Naive thymus-derived CD4-positive, alpha-beta T cell (primary cell): ENCODE measurements at regions not wholly inside any gene's neighbourhood (a gene's known extent, or its start where the extent isn't known, plus 50 kb on each side); places are given as distances from the start of the nearest gene placed in this dataset.

ENCODE experiments used
- ATAC-seq: fragments of 150-1000 bp; cut with Tn5 transposase; 2 replicates; pipeline ENCODE4 v1.10.0; 2021; ENCODE audit warnings: mild to moderate bottlenecking, moderate library complexity
- CTCF ChIA-PET: fragments of 350-600 bp; sonication (Branson Sonifier 250); formaldehyde crosslinking; loops from one replicate; lab custom pipeline; 2021; ENCODE audit warnings: antibody characterized with exemption; lab: Charles Lee
- POLR2A ChIA-PET: fragments of 350-600 bp; sonication (Branson Sonifier 250); formaldehyde crosslinking; loops from one replicate; lab custom pipeline; 2021; ENCODE audit warnings: antibody characterized with exemption, inconsistent platforms; lab: Charles Lee
- DNase-seq, 9 donors: peaks; one replicate each; pipeline versions ENCODE4 v3.0.0 to v3.0.0-alpha.2; 2020 to 2022; ENCODE audit warnings: mixed read lengths in 1 of 9
- H3K27ac ChIP-seq: one replicate; pipeline ENCODE4 v1.7.0; 2013; ENCODE audit warnings: mild to moderate bottlenecking, low read depth, low read length, moderate library complexity
- H3K27me3 ChIP-seq, 2 donors: one replicate each; pipeline ENCODE4 v1.7.0; 2013; ENCODE audit warnings: low read length in 2 of 2, mild to moderate bottlenecking in 2 of 2, moderate library complexity in 2 of 2; ENCODE audit not compliant: control insufficient read depth in 2 of 2, insufficient read depth in 2 of 2
- H3K36me3 ChIP-seq, 3 experiments: 1 replicate in 2 of 3; 2 replicates in 1 of 3; pipeline ENCODE4 v1.7.0; 2013; ENCODE audit warnings: low read length in 3 of 3, mild to moderate bottlenecking in 3 of 3, moderate library complexity in 1 of 3; ENCODE audit not compliant: insufficient read depth in 3 of 3, control insufficient read depth in 2 of 3
- H3K4me1 ChIP-seq, 2 donors: one replicate each; pipeline ENCODE4 v1.7.0; 2013; ENCODE audit warnings: low read length in 2 of 2, mild to moderate bottlenecking in 2 of 2, moderate library complexity in 1 of 2; ENCODE audit not compliant: control insufficient read depth in 2 of 2, insufficient read depth in 2 of 2
- H3K4me3 ChIP-seq: 2 replicates; pipeline ENCODE4 v1.7.0; 2013; ENCODE audit warnings: mild to moderate bottlenecking, low read length
- H3K9me3 ChIP-seq, 3 experiments: 1 replicate in 2 of 3; 2 replicates in 1 of 3; pipeline ENCODE4 v1.7.0; 2013; ENCODE audit warnings: low read length in 3 of 3; ENCODE audit not compliant: control insufficient read depth in 2 of 3
- H3K27ac Mint-ChIP-seq, 9 donors: one replicate each; pipeline ENCODE4 v1.8.0; 2020 to 2022; ENCODE audit warnings: mixed read lengths in 9 of 9, mild to moderate bottlenecking in 8 of 9, moderate library complexity in 5 of 9, inconsistent platforms in 2 of 9
- H3K27me3 Mint-ChIP-seq, 5 donors: one replicate each; pipeline ENCODE4 v1.8.0; 2021 to 2022; ENCODE audit warnings: mixed read lengths in 5 of 5, mild to moderate bottlenecking in 1 of 5
- H3K36me3 Mint-ChIP-seq, 5 donors: one replicate each; pipeline ENCODE4 v1.8.0; 2020 to 2022; ENCODE audit warnings: mixed read lengths in 5 of 5, mild to moderate bottlenecking in 3 of 5, inconsistent platforms in 1 of 5
- H3K4me1 Mint-ChIP-seq, 7 donors: one replicate each; pipeline ENCODE4 v1.8.0; 2020 to 2022; ENCODE audit warnings: mixed read lengths in 7 of 7, mild to moderate bottlenecking in 3 of 7, inconsistent platforms in 1 of 7
- H3K4me3 Mint-ChIP-seq, 10 donors: one replicate each; pipeline ENCODE4 v1.8.0; 2020 to 2022; ENCODE audit warnings: mild to moderate bottlenecking in 10 of 10, mixed read lengths in 10 of 10, moderate library complexity in 6 of 10, inconsistent platforms in 2 of 10
- H3K9me3 Mint-ChIP-seq, 11 donors: one replicate each; pipeline ENCODE4 v1.8.0; 2020 to 2022; ENCODE audit warnings: mixed read lengths in 11 of 11, mild to moderate bottlenecking in 4 of 11, inconsistent platforms in 1 of 11, moderate library complexity in 1 of 11
- intact Hi-C, 2 donors: fragments of 100-400 bp; cut with micrococcal nuclease; formaldehyde crosslinking; loops; one replicate each; pipeline ENCODE4 v1.15.1; 2023

DNA sequence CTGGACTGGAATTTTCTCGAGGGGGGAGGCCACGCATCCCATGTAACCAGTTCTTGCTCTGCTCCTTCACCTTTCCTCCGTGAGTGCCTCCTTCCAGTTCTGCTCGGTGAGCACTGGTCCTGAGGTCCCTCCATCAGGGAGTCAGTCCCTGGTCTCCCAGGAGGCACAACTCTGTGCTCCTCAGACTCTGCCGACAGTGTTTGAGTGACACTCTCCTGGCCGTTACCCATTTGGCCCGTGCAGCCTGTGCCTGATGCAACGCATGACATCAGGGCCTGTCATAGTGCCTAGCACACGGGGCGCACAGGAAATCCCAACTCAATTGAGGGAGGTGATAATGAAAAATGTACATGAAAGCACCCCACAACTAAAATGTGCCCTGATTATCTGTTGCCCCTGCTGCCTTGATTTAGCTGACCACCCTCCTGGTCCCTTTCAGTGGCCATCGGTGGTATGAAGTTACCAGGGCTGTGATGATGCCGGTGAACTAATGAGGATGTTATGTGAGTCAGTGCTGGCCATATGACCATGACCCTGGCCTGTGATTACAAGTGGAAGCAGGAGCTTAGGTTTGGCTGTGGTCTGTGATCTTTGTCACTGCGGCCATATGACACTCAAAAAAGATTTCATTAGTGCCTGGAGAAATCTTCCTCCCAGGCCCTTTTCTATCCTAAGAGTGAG, 144.6 kb downstream of the TDRD15 start:
- peaks cover 0 to 19% (median 0%) of the 10 kb centered on the region in 5 donors for H3K27me3 Mint-ChIP-seq
- ATAC-seq (no peak), DNase-seq (no peak)
- Histone ChIP-seq H3K4me3 (no peak overlapping the region), H3K36me3 (no peaks in the 10 kb centered on the region), H3K27me3 (no peaks in the 10 kb centered on the region), H3K27ac (no peak overlapping the region), H3K4me1 (no peaks in the 10 kb centered on the region), H3K9me3 (no peaks in the 10 kb centered on the region)
- peaks cover 0 to 1% (median 0%) of the 10 kb centered on the region in 7 donors for H3K4me1 Mint-ChIP-seq
- peaks cover 0 to 8% (median 0%) of the 10 kb centered on the region in 11 donors for H3K9me3 Mint-ChIP-seq
- H3K36me3 Mint-ChIP-seq = no peaks in the 10 kb centered on the region
- intact Hi-C loops = no loop called here
- no peak overlapping the region for H3K4me3 Mint-ChIP-seq
- POLR2A ChIA-PET = no interaction called here
- no peak overlapping the region for H3K27ac Mint-ChIP-seq
- CTCF ChIA-PET = no interaction called here

DNA sequence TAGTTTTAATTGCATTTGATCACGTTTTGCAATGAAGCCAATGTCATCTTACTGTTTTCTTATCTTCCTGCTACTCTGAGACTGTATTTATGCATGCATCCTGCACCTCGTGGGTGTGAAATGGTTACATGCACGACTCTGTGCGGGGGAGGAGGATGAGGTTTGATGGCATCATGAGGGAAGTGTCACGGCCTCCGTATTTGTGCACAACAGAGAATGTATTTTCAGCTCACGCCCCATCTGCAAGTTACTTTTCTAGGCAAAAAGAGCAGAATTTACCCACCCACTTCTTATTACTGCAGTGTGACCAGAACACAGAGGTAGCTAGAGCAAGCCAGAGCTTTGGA, 145.1 kb downstream of the TDRD15 start:
- intact Hi-C loops = no loop called here
- H3K4me3 Mint-ChIP-seq = no peak overlapping the region
- ATAC-seq = no peak
- POLR2A ChIA-PET = no interaction called here
- DNase-seq = no peak
- Histone ChIP-seq H3K36me3 (no peaks in the 10 kb centered on the region), H3K27me3 (no peaks in the 10 kb centered on the region), H3K27ac (no peak overlapping the region), H3K9me3 (no peaks in the 10 kb centered on the region), H3K4me1 (no peaks in the 10 kb centered on the region), H3K4me3 (no peak overlapping the region)
- H3K9me3 Mint-ChIP-seq = peaks cover 0 to 8% (median 0%) of the 10 kb centered on the region in 11 donors
- H3K4me1 Mint-ChIP-seq = peaks cover 0 to 1% (median 0%) of the 10 kb centered on the region in 7 donors
- peaks cover 0 to 19% (median 0%) of the 10 kb centered on the region in 5 donors for H3K27me3 Mint-ChIP-seq
- H3K27ac Mint-ChIP-seq = no peak overlapping the region
- H3K36me3 Mint-ChIP-seq = no peaks in the 10 kb centered on the region
- CTCF ChIA-PET = no interaction called here

DNA sequence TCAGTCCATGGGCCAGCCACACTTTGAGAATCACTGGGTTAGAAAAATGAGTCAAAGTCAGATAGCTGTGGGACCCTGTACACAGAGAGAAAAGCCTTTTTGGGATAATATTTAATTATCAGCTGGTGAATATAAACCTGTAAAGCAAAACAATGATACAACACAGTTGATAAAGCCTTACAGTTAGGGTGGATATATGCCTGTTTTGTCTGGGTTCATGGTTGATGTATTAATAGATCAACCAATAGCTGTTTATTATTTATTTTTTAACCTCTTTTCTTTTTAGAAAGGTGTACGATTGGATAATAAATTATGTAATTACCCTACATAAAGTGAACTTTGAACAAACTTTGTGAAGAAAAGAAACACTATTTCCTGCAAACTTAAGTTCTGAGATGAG, 145.6 kb downstream of the TDRD15 start:
- Histone ChIP-seq H3K27me3 (no peaks in the 10 kb centered on the region), H3K9me3 (no peaks in the 10 kb centered on the region)

DNA sequence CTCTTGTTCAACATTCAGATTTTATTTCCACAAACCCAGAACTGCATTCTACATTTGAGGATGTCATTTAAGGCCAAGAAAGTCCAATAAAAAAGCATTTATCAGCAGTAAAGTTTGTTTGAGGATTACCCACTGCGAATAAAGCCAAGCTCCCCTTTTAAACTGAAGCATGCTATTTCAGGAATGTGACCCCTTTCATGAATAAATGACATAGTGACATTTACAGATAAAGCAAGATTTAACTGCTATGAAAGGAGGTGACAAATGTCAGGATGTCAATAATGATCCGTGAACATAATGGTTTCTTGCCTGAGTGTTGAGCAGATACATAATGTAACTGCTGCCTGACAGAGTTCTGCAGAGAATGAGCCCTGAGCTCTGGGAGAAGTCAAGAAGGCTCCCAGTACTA, 146.3 kb downstream of the TDRD15 start:
- H3K27ac ChIP-seq = no peak overlapping the region
- Mint-ChIP-seq H3K36me3 (no peaks in the 10 kb centered on the region), H3K4me3 (no peak overlapping the region), H3K27ac (no peak overlapping the region), H3K4me1 (peaks cover 0 to 1% (median 0%) of the 10 kb centered on the region in 7 donors), H3K27me3 (peaks cover 0 to 18% (median 0%) of the 10 kb centered on the region in 5 donors), H3K9me3 (peaks cover 0 to 7% (median 0%) of the 10 kb centered on the region in 11 donors)
- POLR2A ChIA-PET = no interaction called here
- intact Hi-C loops = no loop called here
- H3K27me3 ChIP-seq = no peaks in the 10 kb centered on the region
- CTCF ChIA-PET = no interaction called here
- no peak overlapping the region for H3K4me3 ChIP-seq
- DNase-seq (no peak), ATAC-seq (no peak)
- no peaks in the 10 kb centered on the region for H3K4me1 ChIP-seq
- H3K9me3 ChIP-seq = no peaks in the 10 kb centered on the region
- H3K36me3 ChIP-seq = no peaks in the 10 kb centered on the region

More for the DNA sequence above, 145.6 kb downstream of the TDRD15 start:
- POLR2A ChIA-PET = no interaction called here
- Mint-ChIP-seq H3K27ac (no peak overlapping the region), H3K4me3 (no peak overlapping the region), H3K9me3 (peaks cover 0 to 7% (median 0%) of the 10 kb centered on the region in 11 donors), H3K27me3 (peaks cover 0 to 19% (median 0%) of the 10 kb centered on the region in 5 donors), H3K4me1 (peaks cover 0 to 1% (median 0%) of the 10 kb centered on the region in 7 donors), H3K36me3 (no peaks in the 10 kb centered on the region)
- ATAC-seq = no peak
- Histone ChIP-seq H3K4me3 (no peak overlapping the region), H3K27ac (no peak overlapping the region), H3K36me3 (no peaks in the 10 kb centered on the region), H3K4me1 (no peaks in the 10 kb centered on the region)
- no peak for DNase-seq
- intact Hi-C loops = no loop called here
- CTCF ChIA-PET = no interaction called here

DNA sequence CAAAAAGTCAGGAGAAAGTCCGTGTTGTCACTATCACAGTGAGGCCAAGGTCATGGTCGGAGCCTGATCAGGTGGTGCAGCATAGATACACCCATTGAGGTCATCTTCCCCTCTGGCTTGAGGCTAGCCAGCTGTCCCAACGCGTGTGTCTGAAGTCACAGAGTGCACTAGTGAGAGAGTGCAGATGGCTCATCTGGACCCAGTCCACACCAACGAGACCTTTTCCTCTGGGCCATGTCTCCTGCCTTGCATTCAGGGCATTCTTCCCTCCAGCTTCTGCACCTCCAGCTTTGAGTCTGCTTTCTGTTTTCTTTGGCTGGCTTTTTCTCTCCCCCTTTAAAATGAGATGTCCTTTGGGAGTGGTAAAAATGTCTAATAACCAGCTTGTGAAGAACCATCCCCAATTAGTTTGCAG, 146.9 kb downstream of the TDRD15 start:
- no peaks in the 10 kb centered on the region for H3K27me3 ChIP-seq
- no peak overlapping the region for H3K4me3 ChIP-seq
- H3K27ac Mint-ChIP-seq = no peak overlapping the region
- no peaks in the 10 kb centered on the region for H3K36me3 Mint-ChIP-seq
- POLR2A ChIA-PET = no interaction called here
- CTCF ChIA-PET = no interaction called here
- H3K9me3 Mint-ChIP-seq = peaks cover 0 to 7% (median 0%) of the 10 kb centered on the region in 11 donors
- no peaks in the 10 kb centered on the region for H3K9me3 ChIP-seq
- H3K36me3 ChIP-seq = no peaks in the 10 kb centered on the region
- no peak for DNase-seq
- ATAC-seq = no peak
- peaks cover 0 to 12% (median 0%) of the 10 kb centered on the region in 5 donors for H3K27me3 Mint-ChIP-seq
- H3K4me1 ChIP-seq = no peaks in the 10 kb centered on the region
- no peak overlapping the region for H3K4me3 Mint-ChIP-seq
- H3K4me1 Mint-ChIP-seq = peaks cover 0 to 1% (median 0%) of the 10 kb centered on the region in 7 donors
- intact Hi-C loops = no loop called here
- H3K27ac ChIP-seq = no peak overlapping the region

DNA sequence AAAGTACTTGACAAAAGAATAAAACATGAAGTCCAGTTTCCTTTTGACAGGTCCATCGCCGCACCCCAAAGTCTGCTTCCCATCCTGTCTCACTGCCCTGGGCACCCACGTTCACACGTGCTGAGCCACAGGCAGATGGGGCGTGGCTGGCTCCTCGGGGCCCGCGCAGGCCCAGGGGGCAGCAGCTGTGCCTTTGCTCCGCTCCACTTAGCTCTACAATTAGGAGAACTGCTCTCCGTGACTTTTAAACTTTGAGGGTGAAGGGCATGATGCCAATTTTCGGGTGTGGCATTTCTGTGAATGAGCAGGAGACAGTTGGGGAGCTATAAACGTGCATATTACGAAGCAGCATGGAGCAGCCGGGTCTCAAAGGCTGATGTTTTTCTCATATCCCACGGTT, 152.4 kb downstream of the TDRD15 start:
- CTCF ChIA-PET = no interaction called here
- peaks cover 0 to 6% (median 0%) of the 10 kb centered on the region in 11 donors for H3K9me3 Mint-ChIP-seq
- H3K4me3 Mint-ChIP-seq = no peak overlapping the region
- no peak overlapping the region for H3K27ac ChIP-seq
- intact Hi-C loops = no loop called here
- no peak overlapping the region for H3K4me3 ChIP-seq
- no peak for ATAC-seq
- H3K27me3 Mint-ChIP-seq = no peaks in the 10 kb centered on the region
- no peaks in the 10 kb centered on the region for H3K9me3 ChIP-seq
- POLR2A ChIA-PET = no interaction called here
- H3K27ac Mint-ChIP-seq = no peak overlapping the region
- H3K36me3 Mint-ChIP-seq = no peaks in the 10 kb centered on the region
- H3K4me1 Mint-ChIP-seq = no peaks in the 10 kb centered on the region
- H3K27me3 ChIP-seq = no peaks in the 10 kb centered on the region
- no peaks in the 10 kb centered on the region for H3K4me1 ChIP-seq
- no peaks in the 10 kb centered on the region for H3K36me3 ChIP-seq
- DNase-seq = no peak
